CD14-positive monocyte (primary cell): ENCODE measurements at regions not wholly inside any gene's neighbourhood (a gene's known extent, or its start where the extent isn't known, plus 50 kb on each side); places are given as distances from the start of the nearest gene placed in this dataset.

Source experiments
- DNase-seq, 3 donors: peaks; one replicate each; pipeline ENCODE4 v3.0.0-alpha.2; 2011 to 2022
- H2AFZ ChIP-seq: 2 replicates; pipeline ENCODE4 v1.6.0; 2012; ENCODE audit warnings: mild to moderate bottlenecking, low read depth, low read length, inconsistent platforms; ENCODE audit not compliant: insufficient read depth, poor library complexity, severe bottlenecking
- H3K27ac ChIP-seq, 2 donors: 1 replicate in 1 of 2; 2 replicates in 1 of 2; pipeline ENCODE4 v1.5.1; 2012 to 2013; ENCODE audit warnings: low read length in 2 of 2, control low read depth in 1 of 2, inconsistent platforms in 1 of 2, low read depth in 1 of 2, mild to moderate bottlenecking in 1 of 2
- H3K27me3 ChIP-seq, 2 donors: one replicate each; pipeline versions ENCODE4 v1.6.0 to v1.6.1; 2011 to 2013; ENCODE audit warnings: low read length in 2 of 2; ENCODE audit not compliant: control insufficient read depth in 2 of 2, insufficient read depth in 2 of 2
- H3K36me3 ChIP-seq, 2 donors: replicated peaks in 1 of 2; 1 replicate in 1 of 2; 2 replicates in 1 of 2; pipeline versions ENCODE4 v1.5.1 to v1.6.1; 2012 to 2013; ENCODE audit warnings: low read length in 2 of 2, control low read depth in 1 of 2, inconsistent platforms in 1 of 2, mild to moderate bottlenecking in 1 of 2; ENCODE audit not compliant: insufficient read depth in 2 of 2, control insufficient read depth in 1 of 2
- H3K4me1 ChIP-seq, 2 donors: 1 replicate in 1 of 2; 2 replicates in 1 of 2; pipeline versions ENCODE4 v1.5.1 to v1.6.1; 2012 to 2013; ENCODE audit warnings: low read length in 2 of 2, control low read depth in 1 of 2, inconsistent platforms in 1 of 2, mild to moderate bottlenecking in 1 of 2, moderate library complexity in 1 of 2; ENCODE audit not compliant: insufficient read depth in 2 of 2, control insufficient read depth in 1 of 2
- H3K4me2 ChIP-seq: replicated peaks from 2 replicates; pipeline ENCODE3; 2012; ENCODE audit warnings: low read length, moderate library complexity, mild to moderate bottlenecking; ENCODE audit not compliant: poor library complexity, severe bottlenecking; ENCODE audit errors: extremely low read depth
- H3K4me3 ChIP-seq, 3 experiments: fragments of 200-600 bp in 1 of 3; sonication (generic) in 1 of 3; replicated peaks in 1 of 3; 1 replicate in 2 of 3; 2 replicates in 1 of 3; pipeline ENCODE4 v1.5.1; 2011 to 2013; ENCODE audit warnings: low read length in 3 of 3, mild to moderate bottlenecking in 3 of 3, control low read depth in 2 of 3, low read depth in 2 of 3, inconsistent platforms in 1 of 3, moderate library complexity in 1 of 3
- H3K79me2 ChIP-seq: 2 replicates; pipeline ENCODE4 v1.6.0; 2012; ENCODE audit warnings: mild to moderate bottlenecking, control low read depth, inconsistent platforms, low read length, moderate library complexity; ENCODE audit not compliant: insufficient read depth
- H3K9ac ChIP-seq: 2 replicates; pipeline ENCODE4 v1.6.0; 2017; ENCODE audit warnings: low read length, mild to moderate bottlenecking; ENCODE audit not compliant: insufficient read depth, poor library complexity, severe bottlenecking
- H3K9me3 ChIP-seq, 2 donors: replicated peaks in 1 of 2; 1 replicate in 1 of 2; 2 replicates in 1 of 2; pipeline versions ENCODE4 v1.5.1 to v1.6.1; 2012 to 2013; ENCODE audit warnings: low read length in 2 of 2, control low read depth in 1 of 2; ENCODE audit not compliant: control insufficient read depth in 1 of 2, insufficient read depth in 1 of 2
- H4K20me1 ChIP-seq: 2 replicates; pipeline ENCODE4 v1.6.0; 2012; ENCODE audit warnings: mild to moderate bottlenecking, low read length, control low read depth, moderate library complexity; ENCODE audit not compliant: insufficient read depth
- H3K27ac Mint-ChIP-seq, 7 donors: one replicate each; pipeline ENCODE4 v1.8.0; 2020; ENCODE audit warnings: mild to moderate bottlenecking in 7 of 7, mixed read lengths in 7 of 7, moderate library complexity in 6 of 7, inconsistent platforms in 2 of 7
- H3K27me3 Mint-ChIP-seq, 3 donors: one replicate each; pipeline ENCODE4 v1.8.0; 2021 to 2022; ENCODE audit warnings: low read depth in 3 of 3, mild to moderate bottlenecking in 3 of 3, mixed read lengths in 3 of 3, moderate library complexity in 3 of 3, inconsistent platforms in 1 of 3
- H3K36me3 Mint-ChIP-seq, 2 donors: one replicate each; pipeline ENCODE4 v1.8.0; 2020; ENCODE audit warnings: mixed read lengths in 2 of 2, inconsistent platforms in 1 of 2, mild to moderate bottlenecking in 1 of 2
- H3K4me1 Mint-ChIP-seq: one replicate; pipeline ENCODE4 v1.8.0; 2020; ENCODE audit warnings: mild to moderate bottlenecking, mixed read lengths
- H3K4me3 Mint-ChIP-seq, 2 donors: one replicate each; pipeline ENCODE4 v1.8.0; 2020; ENCODE audit warnings: mild to moderate bottlenecking in 2 of 2, mixed read lengths in 2 of 2, moderate library complexity in 1 of 2
- H3K9me3 Mint-ChIP-seq, 7 donors: one replicate each; pipeline ENCODE4 v1.8.0; 2020 to 2022; ENCODE audit warnings: mixed read lengths in 7 of 7, mild to moderate bottlenecking in 6 of 7, moderate library complexity in 6 of 7, inconsistent platforms in 2 of 7
- CTCF ChIP-seq: fragments of 200-600 bp; IDR thresholded peaks from one replicate; pipeline ENCODE4 v1.8.0; 2022; ENCODE audit warnings: antibody characterized with exemption, mild to moderate bottlenecking
- WGBS: methylation state at CpG from one replicate; pipeline ENCODE4 v1.1.5; 2013; ENCODE audit warnings: missing lambda C conversion rate; ENCODE audit not compliant: insufficient coverage; 5-methylcytosine and 5-hydroxymethylcytosine counted together
- intact Hi-C, 2 donors: fragments of 100-400 bp; cut with micrococcal nuclease; formaldehyde crosslinking; loops; one replicate each; pipeline versions ENCODE4 v1.15.0 to v1.15.1; 2023

- Mint-ChIP-seq H3K27me3 (no peaks in the 10 kb centered on the region), H3K36me3 (no peaks in the 10 kb centered on the region), H3K27ac (no peak overlapping the region), H3K4me1 (no peaks in the 10 kb centered on the region), H3K4me3 (no peak overlapping the region), H3K9me3 (peaks cover 0 to 6% (median 0%) of the 10 kb centered on the region in 7 donors)
- Histone ChIP-seq H3K27me3 (no peaks in the 10 kb centered on the region), H2AFZ (no peak overlapping the region), H3K79me2 (no peaks in the 10 kb centered on the region), H3K9ac (no peak overlapping the region), H3K4me3 (no peak overlapping the region), H3K27ac (no peak overlapping the region), H3K4me2 (no peak overlapping the region), H3K9me3 (no peaks in the 10 kb centered on the region), H3K4me1 (no peaks in the 10 kb centered on the region), H3K36me3 (no peaks in the 10 kb centered on the region), H4K20me1 (no peaks in the 10 kb centered on the region)
- TF ChIP-seq CTCF = no peak
- 100% methylated on average over 1 of the region's 2 CpGs for WGBS
- intact Hi-C loops = no loop called here
- no peak for DNase-seq
Measured at GRCh38 chr13:75947448-75947847, 311.3 kb downstream of the LMO7 start.

GRCh38 chr13:75946536-75947284, 310.6 kb downstream of the LMO7 start:
- Histone ChIP-seq H3K9me3 (no peaks in the 10 kb centered on the region), H3K4me2 (no peak overlapping the region), H4K20me1 (no peaks in the 10 kb centered on the region), H3K27me3 (no peaks in the 10 kb centered on the region), H3K79me2 (no peaks in the 10 kb centered on the region), H3K4me3 (no peak overlapping the region), H3K27ac (no peak overlapping the region), H3K36me3 (no peaks in the 10 kb centered on the region), H2AFZ (no peak overlapping the region), H3K4me1 (no peaks in the 10 kb centered on the region), H3K9ac (no peak overlapping the region)
- WGBS = 63% methylated on average over 1 of the region's 4 CpGs
- peaks cover 0 to 6% (median 0%) of the 10 kb centered on the region in 7 donors for H3K9me3 Mint-ChIP-seq
- H3K4me3 Mint-ChIP-seq = no peak overlapping the region
- H3K27me3 Mint-ChIP-seq = no peaks in the 10 kb centered on the region
- no peak for DNase-seq
- no peak for TF ChIP-seq CTCF
- intact Hi-C loops = no loop called here
- H3K27ac Mint-ChIP-seq = no peak overlapping the region
- no peaks in the 10 kb centered on the region for H3K36me3 Mint-ChIP-seq
- no peaks in the 10 kb centered on the region for H3K4me1 Mint-ChIP-seq
